DND-41 (cell line): ENCODE measurements at regions not wholly inside any gene's neighbourhood (a gene's known extent, or its start where the extent isn't known, plus 50 kb on each side); places are given as distances from the start of the nearest gene placed in this dataset.

ENCODE experiments used
- ATAC-seq: fragments of 200-7000 bp; cut with Tn5 transposase; 3 replicates; pipeline ENCODE4 v1.9.1; 2021; ENCODE audit warnings: low read depth; ENCODE audit not compliant: insufficient read depth
- DNase-seq: peaks from one replicate; pipeline ENCODE4 v3.0.0-alpha.2; 2020
- H2AFZ ChIP-seq: 2 replicates; pipeline ENCODE4 v1.6.0; 2012; ENCODE audit warnings: low read depth, low read length
- H3K27ac ChIP-seq: 2 replicates; pipeline ENCODE4 v1.5.1; 2012; ENCODE audit warnings: low read length, inconsistent platforms
- H3K27me3 ChIP-seq: fragments of 200-600 bp; sonication (generic); 2 replicates; pipeline ENCODE4 v1.6.0; 2012; ENCODE audit warnings: low read length, mild to moderate bottlenecking, inconsistent platforms; ENCODE audit not compliant: insufficient read depth, poor library complexity
- H3K36me3 ChIP-seq: 2 replicates; pipeline ENCODE4 v1.5.1; 2012; ENCODE audit warnings: low read length, inconsistent platforms; ENCODE audit not compliant: insufficient read depth
- H3K4me1 ChIP-seq: 2 replicates; pipeline ENCODE4 v1.5.1; 2012; ENCODE audit warnings: mild to moderate bottlenecking, low read length; ENCODE audit not compliant: insufficient read depth
- H3K4me2 ChIP-seq: 2 replicates; pipeline ENCODE4 v1.6.0; 2012; ENCODE audit warnings: mild to moderate bottlenecking, moderate library complexity, low read length, inconsistent platforms; ENCODE audit not compliant: insufficient read depth
- H3K4me3 ChIP-seq, 2 experiments: fragments of 200-600 bp in 1 of 2; shearing (Covaris generic) in 1 of 2; 2 replicates each; pipeline ENCODE4 v1.5.1; 2012 to 2016; ENCODE audit warnings: inconsistent platforms in 2 of 2, low read length in 2 of 2, mild to moderate bottlenecking in 2 of 2, low read depth in 1 of 2, moderate library complexity in 1 of 2
- H3K79me2 ChIP-seq: 2 replicates; pipeline ENCODE4 v1.6.0; 2012; ENCODE audit warnings: low read length, inconsistent platforms; ENCODE audit not compliant: insufficient read depth
- H3K9ac ChIP-seq: 2 replicates; pipeline ENCODE4 v1.6.0; 2012; ENCODE audit warnings: low read depth, mild to moderate bottlenecking, inconsistent platforms, low read length, moderate library complexity
- H3K9me3 ChIP-seq: 2 replicates; pipeline ENCODE4 v1.5.1; 2012; ENCODE audit warnings: low read length, moderate library complexity, mild to moderate bottlenecking, inconsistent platforms; ENCODE audit not compliant: insufficient read depth, severe bottlenecking
- H4K20me1 ChIP-seq: 2 replicates; pipeline ENCODE4 v1.6.0; 2012; ENCODE audit warnings: low read length; ENCODE audit not compliant: insufficient read depth
- EZH2 ChIP-seq: IDR thresholded peaks from 3 replicates; pipeline ENCODE4 v1.6.1; 2012; ENCODE audit warnings: borderline replicate concordance, low read depth, mild to moderate bottlenecking, moderate library complexity, low read length, inconsistent platforms; ENCODE audit not compliant: severe bottlenecking
- TF ChIP-seq, protein P1 (sequence below): IDR thresholded peaks from 2 replicates; pipeline ENCODE4 v1.5.1; 2012; ENCODE audit warnings: borderline replicate concordance, low read length, moderate library complexity, mild to moderate bottlenecking; ENCODE audit not compliant: poor library complexity, severe bottlenecking; ENCODE audit errors: extremely low read depth

GRCh38 chr14:40204441-40205175 is 772.4 kb upstream of the FBXO33 start:
- Histone ChIP-seq H3K36me3 (no peaks in the 10 kb centered on the region), H3K4me1 (no peaks in the 10 kb centered on the region), H3K27ac (no peak overlapping the region), H2AFZ (no peak overlapping the region), H3K4me3 (no peak overlapping the region), H3K4me2 (no peak overlapping the region), H3K27me3 (no peaks in the 10 kb centered on the region), H3K9me3 (peaks cover 2% of the 10 kb centered on the region), H4K20me1 (no peaks in the 10 kb centered on the region), H3K79me2 (no peaks in the 10 kb centered on the region), H3K9ac (no peak overlapping the region)
- ATAC-seq (no peak), DNase-seq (no peak)
- TF ChIP-seq EZH2: no peak
- TF ChIP-seq, protein P1, sequence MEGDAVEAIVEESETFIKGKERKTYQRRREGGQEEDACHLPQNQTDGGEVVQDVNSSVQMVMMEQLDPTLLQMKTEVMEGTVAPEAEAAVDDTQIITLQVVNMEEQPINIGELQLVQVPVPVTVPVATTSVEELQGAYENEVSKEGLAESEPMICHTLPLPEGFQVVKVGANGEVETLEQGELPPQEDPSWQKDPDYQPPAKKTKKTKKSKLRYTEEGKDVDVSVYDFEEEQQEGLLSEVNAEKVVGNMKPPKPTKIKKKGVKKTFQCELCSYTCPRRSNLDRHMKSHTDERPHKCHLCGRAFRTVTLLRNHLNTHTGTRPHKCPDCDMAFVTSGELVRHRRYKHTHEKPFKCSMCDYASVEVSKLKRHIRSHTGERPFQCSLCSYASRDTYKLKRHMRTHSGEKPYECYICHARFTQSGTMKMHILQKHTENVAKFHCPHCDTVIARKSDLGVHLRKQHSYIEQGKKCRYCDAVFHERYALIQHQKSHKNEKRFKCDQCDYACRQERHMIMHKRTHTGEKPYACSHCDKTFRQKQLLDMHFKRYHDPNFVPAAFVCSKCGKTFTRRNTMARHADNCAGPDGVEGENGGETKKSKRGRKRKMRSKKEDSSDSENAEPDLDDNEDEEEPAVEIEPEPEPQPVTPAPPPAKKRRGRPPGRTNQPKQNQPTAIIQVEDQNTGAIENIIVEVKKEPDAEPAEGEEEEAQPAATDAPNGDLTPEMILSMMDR: no peak

DNA sequence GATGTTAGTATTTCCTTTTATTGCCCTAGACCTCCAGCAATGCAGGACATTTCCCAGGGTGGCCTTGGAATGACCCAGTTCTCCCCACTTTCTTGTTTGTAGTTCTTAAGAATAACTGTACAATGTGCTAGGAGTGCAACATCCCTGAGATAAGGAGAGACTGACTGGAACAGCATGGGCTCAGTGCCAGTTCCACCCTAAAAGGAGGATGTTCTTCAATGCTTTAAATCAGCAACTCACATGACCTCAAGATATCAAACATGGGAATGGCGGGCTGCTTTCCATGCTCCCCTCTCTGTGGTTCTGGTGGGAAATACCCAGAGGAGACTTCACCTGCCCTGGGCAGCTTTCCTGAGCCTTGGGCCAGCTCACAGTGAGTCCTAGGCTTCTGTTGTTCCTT is 766.9 kb upstream of the FBXO33 start:
- ATAC-seq (no peak), DNase-seq (no peak)
- H3K27me3 ChIP-seq: no peaks in the 10 kb centered on the region
- no peak overlapping the region for H3K4me3 ChIP-seq
- no peak overlapping the region for H3K4me2 ChIP-seq
- no peaks in the 10 kb centered on the region for H3K4me1 ChIP-seq
- no peaks in the 10 kb centered on the region for H4K20me1 ChIP-seq
- H2AFZ ChIP-seq: no peak overlapping the region
- H3K27ac ChIP-seq: no peak overlapping the region
- peaks cover 2% of the 10 kb centered on the region for H3K9me3 ChIP-seq
- no peak overlapping the region for H3K9ac ChIP-seq
- H3K36me3 ChIP-seq: no peaks in the 10 kb centered on the region
- no peaks in the 10 kb centered on the region for H3K79me2 ChIP-seq
- TF ChIP-seq, protein P1: no peak
- no peak for TF ChIP-seq EZH2

DNA sequence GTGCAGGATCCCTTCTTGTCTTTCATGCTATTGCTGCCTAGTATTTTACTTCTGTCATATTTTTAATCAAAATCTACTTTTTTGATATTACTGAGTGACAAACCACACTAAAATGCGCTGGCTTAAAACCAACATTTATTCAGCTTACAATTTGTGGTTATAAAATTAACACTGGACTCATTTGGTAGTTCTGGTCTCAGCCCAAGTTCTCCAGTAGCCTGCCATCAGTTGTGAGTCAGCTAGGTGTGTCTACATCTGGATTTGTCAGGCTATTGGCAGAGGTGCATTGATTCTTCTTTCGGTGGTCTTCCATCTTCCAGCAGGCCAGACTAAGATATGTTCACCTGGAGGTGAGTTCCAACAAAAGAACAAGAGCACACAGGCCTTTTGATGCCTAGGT is 765.1 kb upstream of the FBXO33 start:
- ATAC-seq: no peak

More for the DNA sequence above, 765.1 kb upstream of the FBXO33 start:
- no peaks in the 10 kb centered on the region for H3K4me1 ChIP-seq
- H3K27ac ChIP-seq: no peak overlapping the region
- no peak for DNase-seq
- no peak overlapping the region for H3K9ac ChIP-seq
- H3K4me2 ChIP-seq: no peak overlapping the region
- no peak overlapping the region for H2AFZ ChIP-seq
- H3K9me3 ChIP-seq: no peaks in the 10 kb centered on the region
- TF ChIP-seq, protein P1: no peak
- no peak for TF ChIP-seq EZH2
- no peaks in the 10 kb centered on the region for H3K79me2 ChIP-seq
- no peak overlapping the region for H3K4me3 ChIP-seq
- no peaks in the 10 kb centered on the region for H3K36me3 ChIP-seq
- no peaks in the 10 kb centered on the region for H3K27me3 ChIP-seq
- no peaks in the 10 kb centered on the region for H4K20me1 ChIP-seq
